NCI-H69 (cell line): ENCODE measurements at regions not wholly inside any gene's neighbourhood (a gene's known extent, or its start where the extent isn't known, plus 50 kb on each side); places are given as distances from the start of the nearest gene placed in this dataset.

Experiments
- DNase-seq: peaks from one replicate; lab custom pipeline; 2025; lab: John Stamatoyannopoulos, UW

DNA sequence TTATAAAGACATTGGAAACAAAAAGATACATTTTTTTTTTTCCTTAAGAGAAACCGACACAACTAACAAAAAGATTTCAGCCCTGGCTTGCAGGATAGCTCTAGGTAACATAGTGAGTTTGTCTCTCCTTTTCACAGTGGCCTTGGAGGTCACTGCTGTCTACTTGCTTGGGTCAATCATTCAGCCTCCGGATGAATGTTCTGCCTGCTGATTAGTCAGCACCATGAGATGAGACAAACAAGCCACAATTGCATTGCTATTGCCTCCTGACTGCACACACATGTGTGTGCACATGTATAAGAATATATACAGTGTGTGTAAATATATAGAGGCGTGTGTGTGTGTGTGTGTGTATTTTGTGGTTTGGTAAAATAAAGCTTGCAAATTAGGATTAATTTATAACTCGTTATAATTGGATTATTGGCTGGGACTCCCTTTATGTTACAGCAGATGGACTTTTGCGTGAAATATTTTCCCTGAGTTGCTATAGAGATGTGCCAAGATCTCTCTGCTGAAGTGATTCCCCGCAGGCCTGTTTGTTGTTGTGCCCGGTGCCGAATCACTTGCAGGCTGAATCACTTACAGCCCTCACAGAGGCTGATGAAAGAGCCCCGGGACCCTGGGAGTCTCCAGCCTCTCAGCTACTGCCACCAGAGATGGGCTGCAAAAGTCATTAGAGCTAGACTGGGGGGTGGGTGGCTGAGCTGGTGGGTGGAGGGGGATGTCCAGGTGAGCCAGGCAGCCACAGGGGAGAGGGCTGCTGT is 161.2 kb downstream of the FGF18 start:
- DNase-seq: no peak

DNA sequence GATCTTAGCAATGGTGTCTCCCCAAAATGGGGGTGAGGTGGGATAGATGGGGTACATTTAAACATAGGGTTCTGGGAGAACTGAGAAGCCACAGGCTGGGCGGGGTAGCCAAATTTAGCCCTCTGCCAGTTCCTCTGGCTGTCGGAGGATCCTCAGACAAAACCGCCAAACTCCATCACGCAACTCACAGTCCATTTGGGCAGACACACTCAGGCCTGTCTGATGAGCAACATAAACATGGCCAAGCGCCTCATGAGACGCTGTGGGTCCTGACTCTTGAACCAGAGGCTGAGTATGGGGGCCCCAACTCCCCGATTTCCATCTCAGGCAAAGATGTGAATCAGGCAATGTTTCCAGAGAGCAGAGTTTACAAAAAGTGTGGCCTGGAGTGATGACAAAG is 162.3 kb downstream of the FGF18 start:
- no peak for DNase-seq

DNA sequence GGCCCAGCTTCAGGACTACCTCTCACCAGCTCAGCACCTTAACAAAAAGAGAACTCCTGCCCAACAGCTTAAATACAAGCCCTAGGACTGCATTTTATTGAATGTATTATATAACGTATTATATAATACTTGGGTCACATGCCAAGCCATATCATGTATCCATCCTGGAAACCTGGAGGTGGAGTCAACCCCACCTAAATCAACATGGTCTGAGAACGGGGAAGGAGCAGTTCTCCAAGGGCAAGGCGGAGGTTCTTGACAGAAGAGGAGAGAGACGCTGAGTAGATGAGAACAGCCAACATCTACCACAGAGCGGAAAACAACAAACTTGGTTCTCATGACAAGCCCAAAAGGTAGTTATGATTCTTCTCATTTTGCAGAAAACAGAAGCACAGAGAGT is 163.4 kb downstream of the FGF18 start:
- no peak for DNase-seq

DNA sequence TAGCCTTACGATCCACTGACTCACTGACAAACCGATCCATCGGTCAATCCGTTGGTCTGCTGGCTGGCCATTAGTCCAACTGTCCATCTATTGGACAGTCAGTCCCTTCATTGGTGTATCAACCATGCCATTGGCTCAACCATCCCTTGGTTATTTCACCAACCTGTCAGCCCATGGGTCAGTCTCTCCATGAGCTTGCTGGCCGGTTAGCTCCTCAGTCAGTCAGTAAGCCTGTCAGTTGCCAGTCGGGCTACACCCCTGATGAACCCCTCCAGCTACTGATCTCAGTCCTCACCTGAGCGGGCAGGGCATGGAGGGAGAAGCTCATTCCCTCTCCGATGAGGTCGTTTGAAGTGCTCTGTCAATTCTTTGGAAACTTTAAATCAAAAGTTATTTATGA is 166.5 kb downstream of the FGF18 start:
- DNase-seq: no peak

DNA sequence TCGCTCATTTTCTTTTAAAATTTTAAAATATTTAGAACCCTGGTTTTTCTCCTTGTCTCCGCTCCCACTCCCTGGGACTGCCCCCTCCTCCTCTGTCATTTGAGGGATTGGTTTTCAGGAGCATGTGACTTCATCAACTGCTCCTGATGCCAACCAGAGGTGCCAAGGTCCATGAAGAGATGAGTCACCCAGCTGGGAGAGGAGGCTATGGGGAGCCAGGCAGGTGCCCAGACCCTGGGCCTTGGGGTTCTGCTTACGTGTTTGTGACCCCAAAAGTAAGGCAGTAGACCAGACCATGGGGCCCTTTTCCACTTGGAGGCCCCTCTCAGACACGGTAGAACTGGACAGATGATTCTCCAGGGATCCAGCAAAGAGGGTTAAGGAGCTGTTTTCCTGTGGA is 167.0 kb downstream of the FGF18 start:
- no peak for DNase-seq

DNA sequence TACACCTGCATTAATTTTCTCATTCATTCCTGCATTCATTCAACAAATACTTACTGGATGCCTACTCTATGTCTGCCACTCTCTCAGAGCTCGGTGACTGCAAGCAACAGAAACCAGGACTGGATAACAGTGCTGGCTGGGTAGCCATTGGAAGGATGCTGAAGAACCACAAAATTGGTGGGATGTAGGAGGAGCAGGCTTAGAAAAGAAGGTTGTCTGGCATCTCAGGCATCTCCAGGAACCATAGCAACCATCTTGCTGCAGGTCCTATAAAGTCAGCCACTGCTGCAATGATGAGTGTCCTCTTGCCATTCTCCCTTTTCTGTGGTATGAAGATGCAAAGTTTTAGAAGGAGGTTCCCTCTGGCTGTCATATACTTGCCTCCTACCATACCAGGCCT is 168.6 kb downstream of the FGF18 start:
- no peak for DNase-seq

- no peak for DNase-seq
These were observed 169.3 kb downstream of the FGF18 start for GRCh38 chr5:171588790-171589189.

DNA sequence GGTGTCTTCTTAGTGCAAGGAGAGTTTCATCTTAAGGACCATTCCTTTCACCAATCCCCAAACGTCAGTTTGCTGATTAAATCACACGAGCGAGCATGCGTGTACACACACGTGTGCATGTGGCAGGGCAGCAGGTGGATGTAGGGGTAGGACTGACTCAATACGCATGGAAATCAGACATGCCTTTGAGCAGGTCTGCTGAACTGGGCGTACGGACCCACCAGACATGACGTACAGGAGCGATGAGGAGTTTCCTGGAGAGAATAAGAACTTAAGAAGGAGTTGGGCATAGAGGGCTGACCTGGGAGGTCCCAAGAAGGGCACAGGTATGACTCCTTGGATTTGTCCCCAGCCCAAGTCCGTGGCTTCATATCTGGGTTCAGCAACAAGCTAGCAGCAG is 170.0 kb downstream of the FGF18 start:
- no peak for DNase-seq

DNA sequence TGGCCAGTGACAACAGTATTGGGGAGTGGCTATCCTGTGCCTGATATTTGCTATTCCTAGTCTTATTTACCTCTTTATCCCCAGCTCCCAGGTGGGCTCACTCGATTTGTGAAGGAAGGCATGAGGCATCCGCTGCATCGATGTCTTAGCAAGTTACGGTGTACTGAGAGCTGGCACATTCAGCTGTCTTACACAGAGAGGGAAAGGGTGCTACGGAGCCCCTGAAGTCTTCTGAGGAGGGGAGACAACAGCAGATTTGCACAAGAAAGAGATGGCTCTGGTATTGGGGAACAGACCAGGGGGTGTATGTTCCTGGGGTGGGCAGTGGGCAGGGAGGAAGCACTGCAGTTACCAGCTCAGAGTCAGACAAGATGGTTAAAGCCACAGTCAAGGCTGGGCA is 172.6 kb downstream of the FGF18 start:
- DNase-seq: no peak

- no peak for DNase-seq
These were observed 173.3 kb downstream of the FGF18 start for GRCh38 chr5:171592736-171593135.

DNA sequence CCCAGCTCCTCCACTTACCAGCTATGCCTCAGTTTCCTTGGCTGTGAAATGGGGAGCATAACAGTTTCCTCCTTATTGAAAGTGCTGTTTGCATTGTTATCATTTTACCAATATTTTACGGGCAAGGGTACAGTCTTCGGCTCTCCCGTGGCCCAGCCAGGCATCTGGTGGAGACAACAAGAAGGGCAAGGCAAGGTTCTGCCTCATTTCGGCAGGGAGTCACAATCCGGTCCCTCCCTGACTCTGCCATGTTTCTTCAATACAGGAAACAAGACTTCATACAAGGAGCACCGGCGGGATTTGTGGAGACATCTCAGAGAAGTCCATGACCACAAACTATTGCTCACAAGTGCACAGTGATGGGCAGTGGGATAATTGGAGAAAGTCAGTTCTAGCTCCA is 174.0 kb downstream of the FGF18 start:
- DNase-seq: no peak

DNA sequence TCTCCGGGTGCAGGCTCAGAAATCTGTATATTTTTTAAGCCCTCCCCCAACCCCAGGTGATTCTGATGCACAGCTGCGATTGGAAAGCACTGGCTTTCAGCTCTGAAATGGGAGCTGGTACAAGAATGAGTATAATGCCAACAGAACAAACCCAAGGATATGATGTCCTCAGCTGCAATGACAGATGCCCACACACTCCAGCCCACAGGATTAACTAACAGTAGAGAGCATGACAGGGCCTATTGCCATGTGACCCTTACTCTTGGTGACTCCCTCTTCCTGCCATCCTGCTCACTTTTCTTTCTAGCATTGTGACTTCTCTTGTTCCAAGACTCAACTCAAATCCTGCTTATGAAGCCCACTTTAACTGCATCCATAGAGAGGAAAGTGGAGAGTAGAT is 174.5 kb downstream of the FGF18 start:
- DNase-seq: no peak

DNA sequence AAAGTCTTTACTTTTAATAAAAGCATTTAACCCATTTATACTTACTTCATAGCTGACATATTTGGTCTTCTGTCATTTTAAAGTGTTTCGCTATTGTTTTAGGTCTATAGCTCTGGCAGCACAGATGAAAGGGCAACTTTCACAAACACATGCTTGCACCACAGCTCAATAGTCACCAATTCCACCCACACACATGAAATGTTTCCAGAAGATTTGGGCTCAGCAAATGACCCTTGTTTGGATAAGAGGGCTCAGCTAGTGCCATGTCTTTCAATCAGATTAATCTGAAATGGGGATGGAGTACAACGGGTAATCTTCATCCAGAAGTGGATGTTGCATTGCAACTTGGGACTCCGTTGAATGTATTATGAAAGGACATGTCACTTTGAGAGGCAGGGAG is 176.0 kb downstream of the FGF18 start:
- no peak for DNase-seq

DNA sequence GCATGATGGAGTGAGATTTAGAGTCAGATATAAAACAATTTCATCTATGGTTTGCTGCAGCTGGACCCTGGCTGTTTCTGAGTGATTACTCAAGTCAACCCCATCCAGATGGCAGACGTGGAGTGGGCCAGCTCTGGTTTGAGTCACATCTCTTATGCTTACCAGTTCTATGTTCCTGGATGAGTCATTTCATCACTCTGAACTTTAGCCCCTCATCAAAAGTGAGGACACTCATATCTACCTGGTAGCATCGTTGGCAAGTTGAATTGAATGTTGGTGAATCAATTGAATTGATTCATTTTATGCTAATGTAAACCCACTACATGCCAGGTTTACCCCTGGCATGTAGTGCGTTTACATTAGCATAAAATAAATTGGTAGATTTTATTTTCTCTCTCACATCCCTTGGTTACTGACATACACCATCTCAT is 176.4 kb downstream of the FGF18 start:
- DNase-seq: no peak

- no peak for DNase-seq
These were observed 177.0 kb downstream of the FGF18 start for GRCh38 chr5:171596391-171596878.

- no peak for DNase-seq
These were observed 178.6 kb downstream of the FGF18 start for GRCh38 chr5:171597946-171598640.

DNA sequence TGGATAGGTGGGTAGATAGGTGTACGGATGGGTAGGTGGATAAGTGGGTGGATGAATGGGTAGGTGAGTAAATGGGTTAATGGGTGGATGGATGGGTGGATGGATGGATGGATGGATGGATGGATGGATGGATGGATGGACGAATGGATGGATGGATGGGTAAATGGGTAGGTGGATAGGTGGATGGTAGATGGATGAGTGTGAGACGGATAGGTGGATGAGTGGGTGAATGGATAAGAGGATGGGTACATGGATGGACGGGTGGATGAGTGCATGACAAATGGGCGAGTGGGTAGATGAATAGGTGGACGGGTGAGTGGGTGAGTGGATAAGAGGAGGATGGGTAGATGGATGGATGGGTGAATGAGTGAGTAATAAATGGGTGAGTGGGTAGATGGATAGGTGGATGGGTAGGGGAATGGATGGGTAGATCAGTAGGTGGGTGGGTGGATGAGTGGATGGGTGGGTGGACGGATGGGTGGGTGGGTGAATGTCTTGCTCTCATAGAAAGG is 179.2 kb downstream of the FGF18 start:
- DNase-seq: no peak

- DNase-seq: no peak
These were observed 180.0 kb downstream of the FGF18 start for GRCh38 chr5:171599411-171599810.

DNA sequence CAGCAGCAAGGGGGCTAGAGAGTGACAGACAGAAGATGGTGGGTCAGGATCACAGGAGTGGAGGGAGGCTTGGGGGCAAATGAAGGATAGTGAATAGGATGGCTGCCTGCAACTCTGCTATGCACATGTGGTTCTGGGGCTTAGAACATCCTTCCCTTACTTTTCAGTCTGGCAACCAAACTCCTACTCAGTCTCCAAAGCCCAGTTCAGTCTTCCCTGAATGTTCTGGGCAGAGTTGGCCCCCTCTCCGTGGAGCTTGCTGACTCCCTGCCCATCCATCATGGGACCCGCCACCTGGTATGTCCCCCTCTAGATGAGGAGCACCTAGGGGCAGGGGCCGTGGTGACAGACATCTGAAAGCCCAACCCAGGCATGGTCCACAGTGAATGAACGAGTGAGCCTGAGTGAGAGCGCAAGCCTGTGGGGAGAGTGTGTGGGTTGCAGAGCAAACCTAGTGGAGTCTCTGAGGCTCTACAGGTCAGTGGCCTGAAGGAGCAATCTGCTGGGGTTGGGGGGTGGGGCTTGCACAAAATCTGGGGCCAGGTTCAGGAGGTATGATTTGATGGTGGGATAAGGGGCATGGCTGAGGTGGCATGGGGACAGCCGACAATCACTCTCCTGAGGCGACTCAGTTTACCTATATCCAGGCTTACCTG is 180.6 kb downstream of the FGF18 start:
- DNase-seq: no peak

GRCh38 chr5:171600741-171601265 is 181.4 kb downstream of the FGF18 start:
- DNase-seq: no peak

- DNase-seq: no peak
These were observed 181.9 kb downstream of the FGF18 start for GRCh38 chr5:171601266-171601881.

GRCh38 chr5:171603591-171603990 is 182.0 kb upstream of the SMIM23 start:
- no peak for DNase-seq
